NCI-H748 treated with DMSO at 0.1 percent for 48 hours (cell line): ENCODE measurements at regions not wholly inside any gene's neighbourhood (a gene's known extent, or its start where the extent isn't known, plus 50 kb on each side); places are given as distances from the start of the nearest gene placed in this dataset.
A peak's percentile ranks its signal among the peaks of the same experiment; 100 is the strongest.
"Not testable (repeated sequence)": the region's sequence is repeated elsewhere in the genome, so short reads cannot be mapped to it uniquely, and the experiment has no call there.

Experiments used
- DNase-seq: peaks from one replicate; lab custom pipeline; 2025; lab: John Stamatoyannopoulos, UW

GRCh38 chr9:6160579-6160978, 55.0 kb upstream of the IL33 start:
- no peak for DNase-seq

GRCh38 chr9:6153425-6153824, 62.2 kb upstream of the IL33 start:
- no peak for DNase-seq

- DNase-seq: no peak
Observed at GRCh38 chr9:6152788-6153187, 62.8 kb upstream of the IL33 start.

- DNase-seq: peak; percentile 5
Observed at GRCh38 chr9:6150483-6150882, 65.1 kb upstream of the IL33 start.

- DNase-seq: no peak
Observed at GRCh38 chr9:6149315-6149714, 66.3 kb upstream of the IL33 start.

GRCh38 chr9:6147846-6148245, 67.8 kb upstream of the IL33 start:
- DNase-seq: no peak

GRCh38 chr9:6144947-6145346, 70.7 kb upstream of the IL33 start:
- no peak for DNase-seq

- DNase-seq: no peak
Observed at GRCh38 chr9:6142799-6143454, 72.7 kb upstream of the IL33 start.

- DNase-seq: not testable (repeated sequence)
Observed at GRCh38 chr9:6135780-6136179, 79.8 kb upstream of the IL33 start.

- DNase-seq: no peak
Observed at GRCh38 chr9:6134661-6135180, 80.9 kb upstream of the IL33 start.

GRCh38 chr9:6133346-6134063, 82.1 kb upstream of the IL33 start:
- no peak for DNase-seq

- DNase-seq: no peak
Observed at GRCh38 chr9:6132650-6133049, 83.0 kb upstream of the IL33 start.

GRCh38 chr9:6128030-6128429, 87.6 kb upstream of the IL33 start:
- DNase-seq: no peak

- no peak for DNase-seq
Observed at GRCh38 chr9:6126377-6126776, 89.2 kb upstream of the IL33 start.

GRCh38 chr9:6123416-6123815, 92.2 kb upstream of the IL33 start:
- DNase-seq: no peak

GRCh38 chr9:6121707-6122106, 93.9 kb upstream of the IL33 start:
- DNase-seq: no peak

- DNase-seq: no peak
Observed at GRCh38 chr9:6114424-6114823, 99.0 kb upstream of the RANBP6 start.

GRCh38 chr9:6113819-6114218, 98.4 kb upstream of the RANBP6 start:
- DNase-seq: no peak

GRCh38 chr9:6113312-6113711, 97.9 kb upstream of the RANBP6 start:
- DNase-seq: no peak

GRCh38 chr9:6109986-6110385, 94.6 kb upstream of the RANBP6 start:
- DNase-seq: no peak

- DNase-seq: no peak
Observed at GRCh38 chr9:6109571-6109970, 94.1 kb upstream of the RANBP6 start.

GRCh38 chr9:6106711-6107339, 91.4 kb upstream of the RANBP6 start:
- no peak for DNase-seq

GRCh38 chr9:6105738-6106137, 90.3 kb upstream of the RANBP6 start:
- DNase-seq: no peak
